HEK293 (cell line): ENCODE measurements at regions not wholly inside any gene's neighbourhood (a gene's known extent, or its start where the extent isn't known, plus 50 kb on each side); places are given as distances from the start of the nearest gene placed in this dataset.
A peak's percentile ranks its signal among the peaks of the same experiment; 100 is the strongest.

Experiments used
- CTCF ChIA-PET: fragments of 350-600 bp; formaldehyde crosslinking; extraction: SDS; loops from one replicate; lab custom pipeline; 2021; ENCODE audit warnings: antibody characterized with exemption; lab: Yijun Ruan, JAX
- POLR2A ChIA-PET: fragments of 300-600 bp; formaldehyde crosslinking; extraction: SDS; loops from one replicate; lab custom pipeline; 2020; ENCODE audit warnings: antibody characterized with exemption, inconsistent platforms; lab: Yijun Ruan, JAX
- H3K27ac ChIP-seq: fragments of 200-500 bp; sonication (Bioruptor generic); 2 replicates; pipeline ENCODE4 v1.5.1; 2014; ENCODE audit warnings: low read depth, low read length, control low read depth, inconsistent platforms; ENCODE audit errors: extremely low read depth
- H3K36me3 ChIP-seq, 2 experiments: fragments of 200-500 bp in 1 of 2; sonication (Bioruptor generic) in 1 of 2; 1 replicate in 1 of 2; 2 replicates in 1 of 2; pipeline ENCODE4 v1.5.1; 2014 to 2017; ENCODE audit warnings: inconsistent platforms in 2 of 2, low read length in 2 of 2; ENCODE audit not compliant: control insufficient read depth in 2 of 2, insufficient read depth in 1 of 2
- H3K4me1 ChIP-seq: fragments of 200-500 bp; sonication (Bioruptor generic); 2 replicates; pipeline ENCODE4 v1.5.1; 2014; ENCODE audit warnings: mild to moderate bottlenecking, low read length, inconsistent platforms; ENCODE audit not compliant: control insufficient read depth, insufficient read depth
- H3K4me3 ChIP-seq: 2 replicates; pipeline ENCODE4 v1.5.1; 2011; ENCODE audit warnings: low read depth, mild to moderate bottlenecking, control low read depth, low read length, moderate library complexity
- H3K9me3 ChIP-seq: fragments of 200-500 bp; sonication (Bioruptor generic); 2 replicates; pipeline ENCODE4 v1.5.1; 2014; ENCODE audit warnings: low read depth, low read length, inconsistent platforms; ENCODE audit not compliant: control insufficient read depth, insufficient read depth
- EGR2 ChIP-seq: fragments of 450-650 bp; formaldehyde crosslinking; IDR thresholded peaks from 2 replicates; pipeline ENCODE4 v1.5.1; 2016; ENCODE audit warnings: low read depth, missing biosample characterization, missing genetic modification characterization
- HOXA7 ChIP-seq: sonication (generic); formaldehyde crosslinking; IDR thresholded peaks from 2 replicates; pipeline ENCODE4 v1.8.1; 2022; ENCODE audit warnings: missing genetic modification reagents, borderline replicate concordance
- PRDM10 ChIP-seq: fragments of 450-650 bp; formaldehyde crosslinking; IDR thresholded peaks from 2 replicates; pipeline ENCODE4 v1.5.1; 2016; ENCODE audit warnings: missing biosample characterization, missing genetic modification characterization
- PRDM4 ChIP-seq: fragments of 450-650 bp; formaldehyde crosslinking; IDR thresholded peaks from 2 replicates; pipeline ENCODE4 v1.5.1; 2017; ENCODE audit warnings: missing biosample characterization, missing genetic modification characterization
- SETDB1 ChIP-seq: IDR thresholded peaks from one replicate; pipeline ENCODE4 v1.6.1; 2017; ENCODE audit warnings: mild to moderate bottlenecking, low read length, moderate library complexity, mixed read lengths; ENCODE audit not compliant: insufficient read length
- SP7 ChIP-seq: fragments of 450-650 bp; formaldehyde crosslinking; IDR thresholded peaks from 2 replicates; pipeline ENCODE4 v1.5.1; 2016; ENCODE audit warnings: missing biosample characterization, missing genetic modification characterization
- TRIM28 ChIP-seq: IDR thresholded peaks from 2 replicates; pipeline ENCODE4 v1.6.1; 2011; ENCODE audit warnings: low read length, control low read depth, borderline replicate concordance
- ZBTB11 ChIP-seq: fragments of 450-650 bp; formaldehyde crosslinking; conservative IDR thresholded peaks from 2 replicates; pipeline ENCODE4 v1.5.1; 2016; ENCODE audit warnings: low read depth, missing biosample characterization, missing genetic modification characterization
- ZFP3 ChIP-seq: fragments of 450-650 bp; formaldehyde crosslinking; IDR thresholded peaks from 2 replicates; pipeline ENCODE4 v1.5.1; 2016; ENCODE audit warnings: low read depth, missing biosample characterization, missing genetic modification characterization
- ZNF114 ChIP-seq: fragments of 450-650 bp; formaldehyde crosslinking; IDR thresholded peaks from 2 replicates; pipeline ENCODE4 v1.5.0; 2017; ENCODE audit warnings: missing biosample characterization, missing genetic modification characterization
- ZNF221 ChIP-seq: fragments of 450-650 bp; formaldehyde crosslinking; IDR thresholded peaks from 2 replicates; pipeline ENCODE4 v1.5.1; 2017; ENCODE audit warnings: missing biosample characterization, missing genetic modification characterization, borderline replicate concordance
- ZNF335 ChIP-seq: fragments of 450-650 bp; formaldehyde crosslinking; conservative IDR thresholded peaks from 2 replicates; pipeline ENCODE4 v1.5.1; 2016; ENCODE audit warnings: missing biosample characterization, missing genetic modification characterization
- ZNF366 ChIP-seq: fragments of 450-650 bp; formaldehyde crosslinking; conservative IDR thresholded peaks from 2 replicates; pipeline ENCODE4 v1.5.1; 2016; ENCODE audit warnings: missing biosample characterization, missing genetic modification characterization
- ZNF404 ChIP-seq: fragments of 450-650 bp; formaldehyde crosslinking; IDR thresholded peaks from 2 replicates; pipeline ENCODE4 v1.5.1; 2017; ENCODE audit warnings: missing biosample characterization, missing genetic modification characterization
- ZNF48 ChIP-seq: fragments of 450-650 bp; formaldehyde crosslinking; IDR thresholded peaks from 2 replicates; pipeline ENCODE4 v1.5.1; 2016; ENCODE audit warnings: missing biosample characterization, missing genetic modification characterization
- ZNF596 ChIP-seq: fragments of 450-650 bp; IDR thresholded peaks from 2 replicates; pipeline ENCODE4 v1.5.0; 2018; ENCODE audit warnings: missing biosample characterization, mild to moderate bottlenecking, missing genetic modification characterization, moderate library complexity
- ZNF654 ChIP-seq: fragments of 450-650 bp; formaldehyde crosslinking; IDR thresholded peaks from 2 replicates; pipeline ENCODE4 v1.5.1; 2016; ENCODE audit warnings: low read depth, missing biosample characterization, missing genetic modification characterization
- ZSCAN18 ChIP-seq: fragments of 450-650 bp; formaldehyde crosslinking; IDR thresholded peaks from 2 replicates; pipeline ENCODE4 v1.5.1; 2016; ENCODE audit warnings: missing biosample characterization, missing genetic modification characterization

GRCh38 chr5:56349461-56349860, 116.3 kb upstream of the ANKRD55 start (continued):
- TF ChIP-seq ZNF114 (tag by site-specific recombination) = no peak
- no peak for TF ChIP-seq ZFP3 (tag by site-specific recombination)
- TF ChIP-seq PRDM4 = no peak
- no peak for TF ChIP-seq SP7 (tag by site-specific recombination)
- TF ChIP-seq ZSCAN18 (tag by site-specific recombination) = no peak

- no peak overlapping the region for H3K4me3 ChIP-seq
- POLR2A ChIA-PET = interaction anchor here (0.7 kb wide), 2 partner anchors 129 to 485 kb away, joined by 4 to 5 read pairs; no protein-coding TSS in a partner anchor
- no peaks in the 10 kb centered on the region for H3K36me3 ChIP-seq
- CTCF ChIA-PET = no interaction called here
- TF ChIP-seq PRDM10 (tag by site-specific recombination) (0 out of 2 replicates have a peak, but pooled peaks have one; percentile 10), ZNF221 (tag by site-specific recombination) (no peak)
- TF ChIP-seq, all 188 proteins: peak for 1
- 0 out of 2 replicates have a peak, but pooled peaks cover 2% of the 10 kb centered on the region for H3K4me1 ChIP-seq
- no peak overlapping the region for H3K27ac ChIP-seq
- no peaks in the 10 kb centered on the region for H3K9me3 ChIP-seq
Observed at GRCh38 chr5:56346741-56347535, 113.8 kb upstream of the ANKRD55 start.

- CTCF ChIA-PET = no interaction called here
Observed at GRCh38 chr5:56346044-56346710, 113.0 kb upstream of the ANKRD55 start.

GRCh38 chr5:56345352-56345751, 112.2 kb upstream of the ANKRD55 start:
- no peaks in the 10 kb centered on the region for H3K9me3 ChIP-seq
- POLR2A ChIA-PET = no interaction called here
- TF ChIP-seq ZNF366 (tag by site-specific recombination) (no peak), EGR2 (tag by site-specific recombination) (no peak), HOXA7 (CRISPR knock-in tag) (no peak), ZBTB11 (tag by site-specific recombination) (no peak), ZNF654 (tag by site-specific recombination) (no peak), ZNF335 (tag by site-specific recombination) (no peak), ZNF48 (tag by site-specific recombination) (no peak), ZNF596 (tag by site-specific recombination) (no peak)

More at GRCh38 chr5:56346044-56346710, 113.0 kb upstream of the ANKRD55 start:
- H3K4me3 ChIP-seq = no peak overlapping the region
- no peak overlapping the region for H3K27ac ChIP-seq
- H3K9me3 ChIP-seq = no peaks in the 10 kb centered on the region
- H3K4me1 ChIP-seq = 0 out of 2 replicates have a peak, but pooled peaks cover 2% of the 10 kb centered on the region
- no peaks in the 10 kb centered on the region for H3K36me3 ChIP-seq
- POLR2A ChIA-PET = no interaction called here
- TF ChIP-seq SETDB1 (peak; percentile 51), TRIM28 (peak; percentile 50; the same call in 1 of the 2 replicates), ZNF404 (no peak)

More at GRCh38 chr5:56345352-56345751, 112.2 kb upstream of the ANKRD55 start:
- Histone ChIP-seq H3K4me1 (0 out of 2 replicates have a peak, but pooled peaks cover 2% of the 10 kb centered on the region), H3K36me3 (no peaks in the 10 kb centered on the region), H3K27ac (no peak overlapping the region), H3K4me3 (no peak overlapping the region)
- CTCF ChIA-PET = no interaction called here
